Activated CD4-positive, alpha-beta memory T cell treated with anti-CD3 and anti-CD28 coated beads for 36 hours (primary cell): ENCODE measurements at regions not wholly inside any gene's neighbourhood (a gene's known extent, or its start where the extent isn't known, plus 50 kb on each side); places are given as distances from the start of the nearest gene placed in this dataset.

Source experiments
- CTCF ChIA-PET: fragments of 350-600 bp; sonication (Branson Sonifier 250); formaldehyde crosslinking; loops from one replicate; lab custom pipeline; 2021; ENCODE audit warnings: antibody characterized with exemption, inconsistent platforms; lab: Charles Lee
- POLR2A ChIA-PET: fragments of 350-600 bp; sonication (Branson Sonifier 250); formaldehyde crosslinking; loops from one replicate; lab custom pipeline; 2021; ENCODE audit warnings: antibody characterized with exemption; lab: Charles Lee
- DNase-seq: peaks from one replicate; pipeline ENCODE4 v3.0.0-alpha.2; 2020
- H3K27ac Mint-ChIP-seq: one replicate; pipeline ENCODE4 v1.8.0; 2021; ENCODE audit warnings: mixed read lengths
- H3K27me3 Mint-ChIP-seq: one replicate; pipeline ENCODE4 v1.8.0; 2021; ENCODE audit warnings: mixed read lengths
- H3K36me3 Mint-ChIP-seq: one replicate; pipeline ENCODE4 v1.8.0; 2021; ENCODE audit warnings: mixed read lengths
- H3K4me1 Mint-ChIP-seq: one replicate; pipeline ENCODE4 v1.8.0; 2021; ENCODE audit warnings: low read depth, mixed read lengths
- H3K4me3 Mint-ChIP-seq: one replicate; pipeline ENCODE4 v1.8.0; 2021; ENCODE audit warnings: mild to moderate bottlenecking, mixed read lengths
- H3K9me3 Mint-ChIP-seq: one replicate; pipeline ENCODE4 v1.8.0; 2021; ENCODE audit warnings: mixed read lengths
- intact Hi-C: fragments of 100-400 bp; cut with micrococcal nuclease; formaldehyde crosslinking; loops from one replicate; pipeline ENCODE4 v1.15.1; 2023

DNA sequence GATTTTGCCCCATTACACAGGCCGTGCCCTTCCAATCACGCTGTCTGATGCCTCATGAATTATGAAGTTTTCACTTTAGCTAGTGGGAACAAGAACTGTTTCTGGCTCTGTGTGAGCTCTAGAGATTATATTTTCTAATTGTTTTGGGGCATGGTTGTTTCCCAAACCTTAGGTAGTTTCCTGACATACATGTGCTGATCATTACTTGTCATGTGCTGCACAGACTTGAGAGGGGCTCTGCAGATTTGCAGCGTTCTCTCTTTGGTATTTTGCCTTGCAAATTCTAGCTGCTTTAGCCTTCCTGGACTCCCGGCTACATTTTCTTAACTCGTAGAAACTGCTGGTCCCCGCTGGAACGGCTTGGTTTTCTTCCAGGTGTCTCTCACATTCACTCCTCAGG lies 142.1 kb upstream of the IVNS1ABP start:
- Mint-ChIP-seq H3K9me3 (peaks cover 6% of the 10 kb centered on the region), H3K27me3 (no peaks in the 10 kb centered on the region), H3K4me3 (no peak overlapping the region), H3K36me3 (no peaks in the 10 kb centered on the region), H3K4me1 (no peaks in the 10 kb centered on the region), H3K27ac (no peak overlapping the region)
- no peak for DNase-seq
- intact Hi-C loops: no loop called here
- ChIA-PET CTCF (no interaction called here), POLR2A (no interaction called here)

DNA sequence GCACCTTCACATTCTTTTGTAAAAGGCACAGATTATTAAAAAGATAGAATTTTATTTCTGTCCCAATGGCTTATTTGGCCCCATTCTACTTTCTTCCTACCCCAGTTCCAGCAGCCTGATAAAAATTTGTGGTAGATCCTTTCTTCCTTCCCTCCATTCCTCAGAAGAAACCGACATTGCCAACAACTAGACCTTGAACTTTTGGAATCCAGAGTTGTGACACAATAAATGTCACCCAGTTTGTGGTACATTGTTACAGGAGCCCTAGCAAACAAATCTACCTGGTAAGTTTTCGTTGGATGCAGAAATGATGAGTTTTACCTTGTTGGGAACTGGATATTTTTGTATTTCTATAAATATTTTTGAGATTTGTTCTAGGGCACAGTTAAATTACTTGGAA lies 141.6 kb upstream of the IVNS1ABP start:
- no peaks in the 10 kb centered on the region for H3K27me3 Mint-ChIP-seq
- no peaks in the 10 kb centered on the region for H3K4me1 Mint-ChIP-seq

DNA sequence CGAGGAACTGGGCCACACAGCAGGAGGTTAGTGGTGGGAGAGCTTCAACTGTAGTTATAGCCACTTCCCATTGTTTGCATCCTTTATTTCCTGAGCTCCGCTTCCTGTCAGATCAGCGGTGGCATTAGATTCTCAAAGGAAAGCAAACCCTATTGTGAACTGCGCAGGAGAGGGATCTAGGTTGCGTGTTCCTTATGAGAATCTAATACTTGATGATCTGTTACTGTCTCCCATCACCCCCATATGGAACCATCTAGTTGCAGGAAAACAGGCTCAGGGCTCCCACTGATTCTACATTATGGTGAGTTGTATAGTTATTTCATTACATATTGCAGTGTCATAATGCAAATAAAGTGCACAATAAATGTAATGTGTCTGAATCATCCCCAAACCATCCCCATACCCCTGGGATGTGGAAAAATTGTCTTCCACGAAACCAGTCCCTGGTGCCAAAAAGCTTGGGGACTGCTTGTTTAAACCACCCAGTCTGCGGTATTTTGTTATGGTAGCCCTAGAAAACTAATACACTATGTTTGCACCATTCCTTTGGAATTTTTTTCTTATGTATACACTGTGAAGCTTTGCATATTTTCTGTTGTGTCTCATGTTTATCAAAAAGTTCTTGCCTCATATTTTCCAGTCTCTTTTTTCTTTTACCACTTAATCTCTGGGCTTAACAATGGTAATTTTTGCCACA lies 136.6 kb upstream of the IVNS1ABP start:
- Mint-ChIP-seq H3K9me3 (peaks cover 2% of the 10 kb centered on the region), H3K4me1 (no peaks in the 10 kb centered on the region), H3K27me3 (no peaks in the 10 kb centered on the region), H3K4me3 (no peak overlapping the region), H3K27ac (no peak overlapping the region), H3K36me3 (no peaks in the 10 kb centered on the region)
- intact Hi-C loops: no loop called here
- CTCF ChIA-PET: no interaction called here
- no peak for DNase-seq
- POLR2A ChIA-PET: no interaction called here

More for the DNA sequence above, 141.6 kb upstream of the IVNS1ABP start:
- intact Hi-C loops: no loop called here
- CTCF ChIA-PET: no interaction called here
- H3K4me3 Mint-ChIP-seq: no peak overlapping the region
- POLR2A ChIA-PET: no interaction called here
- peaks cover 6% of the 10 kb centered on the region for H3K9me3 Mint-ChIP-seq
- no peak overlapping the region for H3K27ac Mint-ChIP-seq
- DNase-seq: no peak
- H3K36me3 Mint-ChIP-seq: no peaks in the 10 kb centered on the region

DNA sequence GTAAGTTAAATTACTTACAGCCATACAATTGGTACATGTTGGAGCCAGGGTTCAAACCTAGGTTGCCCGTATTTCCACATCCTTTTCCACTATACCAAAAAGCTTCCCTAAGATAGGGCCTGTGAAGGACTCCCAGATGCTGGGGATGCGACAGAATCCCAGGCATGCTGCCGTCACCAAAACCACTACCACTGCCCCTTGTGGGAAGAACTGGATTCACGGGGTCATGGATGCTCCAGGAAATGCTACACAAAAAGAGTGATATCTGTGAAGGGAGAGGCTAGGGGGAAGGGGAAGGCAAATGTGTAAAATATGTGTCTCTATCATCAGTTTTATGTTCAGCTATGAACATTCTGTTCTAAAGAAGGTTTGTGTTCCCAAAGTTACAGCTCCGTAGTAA lies 133.9 kb upstream of the IVNS1ABP start:
- ChIA-PET CTCF (interaction anchor here (1.3 kb wide), 1 partner anchor 144 kb away, joined by 3 read pairs; no protein-coding TSS in a partner anchor), POLR2A (no interaction called here)
- Mint-ChIP-seq H3K27ac (no peak overlapping the region), H3K4me1 (no peaks in the 10 kb centered on the region), H3K36me3 (no peaks in the 10 kb centered on the region), H3K27me3 (no peaks in the 10 kb centered on the region), H3K4me3 (no peak overlapping the region), H3K9me3 (peaks cover 2% of the 10 kb centered on the region)
- no peak for DNase-seq
- intact Hi-C loops: no loop called here

DNA sequence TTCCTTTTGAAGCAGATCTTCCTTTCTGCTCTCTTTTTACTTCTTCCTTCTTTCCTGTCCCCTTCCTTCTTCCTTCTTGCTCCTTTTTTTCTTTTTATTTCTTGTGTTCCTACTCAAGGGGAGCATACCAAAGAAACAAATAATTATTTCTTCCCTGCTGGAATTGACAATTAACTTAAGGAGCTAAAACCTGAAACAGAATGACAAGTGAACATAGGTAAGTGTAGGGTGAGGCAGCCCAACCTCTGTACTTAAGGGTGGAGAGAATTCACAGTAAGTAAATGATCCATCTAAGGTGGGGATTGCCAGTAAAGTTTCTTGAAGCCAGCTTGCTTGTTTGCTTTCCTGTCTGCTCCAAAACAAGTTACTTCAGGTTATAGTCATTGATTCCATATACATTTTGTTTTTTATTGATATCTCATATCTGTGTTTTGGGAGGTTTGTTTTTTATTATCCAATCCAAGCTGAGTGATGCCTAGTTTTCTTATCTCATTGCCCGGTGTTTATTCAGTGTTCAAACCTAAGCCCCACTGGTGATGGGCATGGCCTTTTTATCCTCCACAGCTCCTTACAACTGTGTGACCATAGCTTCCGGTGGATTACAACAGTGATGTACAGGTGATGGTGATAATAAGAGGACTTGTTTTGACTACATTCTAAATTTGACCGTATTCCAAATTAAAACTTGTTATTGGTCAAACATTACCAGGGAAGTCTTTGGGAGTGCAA lies 133.2 kb upstream of the IVNS1ABP start:
- Mint-ChIP-seq H3K27me3 (no peaks in the 10 kb centered on the region), H3K36me3 (no peaks in the 10 kb centered on the region), H3K9me3 (peaks cover 2% of the 10 kb centered on the region), H3K27ac (no peak overlapping the region), H3K4me1 (no peaks in the 10 kb centered on the region), H3K4me3 (no peak overlapping the region)
- ChIA-PET CTCF (interaction anchor here (1.3 kb wide), 1 partner anchor 145 kb away, joined by 3 read pairs; no protein-coding TSS in a partner anchor), POLR2A (interaction anchor here (0.7 kb wide), 1 partner anchor 1295 kb away, joined by 3 read pairs; no protein-coding TSS in a partner anchor)
- intact Hi-C loops: no loop called here
- DNase-seq: no peak

DNA sequence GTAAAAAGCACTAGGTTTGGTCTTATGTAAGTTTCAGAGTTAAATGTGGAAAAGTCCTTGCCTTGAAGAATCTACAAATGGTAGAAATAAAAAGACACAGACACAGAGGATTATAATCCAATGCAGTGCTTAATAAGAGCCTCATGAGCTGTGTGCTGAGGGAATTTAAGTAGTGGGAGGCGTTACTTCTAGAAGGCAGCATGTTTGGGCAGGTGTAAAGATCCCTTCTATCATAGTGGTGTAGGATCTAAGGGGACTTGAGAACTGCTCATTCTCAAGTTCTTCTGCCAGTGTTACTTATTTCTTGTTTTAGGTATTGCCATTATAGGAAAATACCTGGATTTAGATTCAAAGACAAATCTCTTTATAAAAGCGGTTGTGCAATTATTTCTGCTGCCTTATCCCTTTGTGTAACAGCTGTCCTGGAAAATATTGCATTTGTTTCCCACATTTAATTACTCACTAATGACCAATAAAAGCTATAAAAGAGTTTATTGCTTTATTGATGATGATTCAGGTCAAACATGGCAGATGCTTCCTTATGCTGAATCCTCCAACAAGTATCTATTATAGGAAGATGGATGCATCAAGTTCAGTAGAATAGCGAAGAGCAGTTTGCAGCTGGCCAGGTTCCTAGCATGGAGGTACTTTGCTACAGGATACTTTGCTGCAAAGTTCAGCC lies 132.5 kb upstream of the IVNS1ABP start:
- no peaks in the 10 kb centered on the region for H3K36me3 Mint-ChIP-seq
- CTCF ChIA-PET: no interaction called here
- intact Hi-C loops: no loop called here
- no peak overlapping the region for H3K4me3 Mint-ChIP-seq
- no peak for DNase-seq
- POLR2A ChIA-PET: interaction anchor here (0.7 kb wide), 1 partner anchor 1294 kb away, joined by 3 read pairs; no protein-coding TSS in a partner anchor
- peaks cover 2% of the 10 kb centered on the region for H3K9me3 Mint-ChIP-seq
- no peaks in the 10 kb centered on the region for H3K27me3 Mint-ChIP-seq
- H3K4me1 Mint-ChIP-seq: no peaks in the 10 kb centered on the region
- no peak overlapping the region for H3K27ac Mint-ChIP-seq

DNA sequence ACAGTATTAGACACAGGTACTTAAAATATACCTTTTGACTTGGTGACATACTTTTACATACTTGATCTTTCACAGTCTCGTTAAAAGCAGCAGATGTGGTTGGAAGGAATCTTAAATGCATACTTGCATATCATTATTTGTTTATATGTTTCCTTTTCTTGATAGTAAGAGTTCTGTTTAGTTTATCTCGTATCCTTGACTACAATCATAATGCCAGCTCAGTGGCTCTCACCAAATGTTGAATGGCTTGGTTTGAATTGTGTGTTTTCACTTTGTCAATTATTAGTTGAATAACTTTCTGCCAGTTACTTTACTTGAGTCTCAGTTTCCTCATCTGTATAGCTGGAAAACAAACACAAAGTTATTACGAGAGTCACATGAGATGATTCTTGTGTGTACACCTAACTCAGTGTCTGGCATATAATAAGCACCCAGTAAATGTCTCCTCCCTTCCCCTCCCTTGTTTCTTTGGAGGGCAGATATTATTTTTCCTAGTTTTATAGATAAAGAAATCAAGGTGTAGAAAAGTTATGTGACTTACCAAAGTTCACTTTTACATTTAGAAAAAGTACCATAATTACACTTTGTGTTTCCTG lies 131.6 kb upstream of the IVNS1ABP start:
- Mint-ChIP-seq H3K27me3 (no peaks in the 10 kb centered on the region), H3K9me3 (peaks cover 2% of the 10 kb centered on the region), H3K27ac (no peak overlapping the region), H3K4me3 (no peak overlapping the region), H3K4me1 (no peaks in the 10 kb centered on the region), H3K36me3 (no peaks in the 10 kb centered on the region)
- POLR2A ChIA-PET: no interaction called here
- CTCF ChIA-PET: no interaction called here
- DNase-seq: no peak
- intact Hi-C loops: no loop called here

DNA sequence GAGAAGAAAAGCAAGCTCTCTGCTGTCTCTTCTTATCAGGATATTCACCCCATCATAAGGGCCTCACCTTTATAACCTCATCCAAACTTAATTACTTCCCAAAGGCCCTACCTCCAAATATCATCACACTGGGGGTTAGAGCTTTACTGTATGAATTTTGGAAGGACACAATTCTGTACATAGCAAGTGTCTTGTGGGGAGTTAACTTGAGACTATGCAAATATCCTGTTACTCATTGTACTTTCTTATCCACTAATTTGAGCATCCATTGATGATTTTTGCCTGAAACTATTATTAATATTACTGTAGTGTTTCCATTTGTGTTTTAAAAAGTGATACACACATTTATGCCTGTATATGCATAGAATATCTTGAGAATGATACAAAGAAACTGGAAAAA lies 129.1 kb upstream of the IVNS1ABP start:
- no peaks in the 10 kb centered on the region for H3K27me3 Mint-ChIP-seq
- H3K4me1 Mint-ChIP-seq: peaks cover 4% of the 10 kb centered on the region
- ChIA-PET POLR2A (no interaction called here), CTCF (interaction anchor here (0.8 kb wide), 1 partner anchor 224 kb away, joined by 3 read pairs; no protein-coding TSS in a partner anchor)
- DNase-seq: no peak
- H3K9me3 Mint-ChIP-seq: peaks cover 2% of the 10 kb centered on the region
- H3K27ac Mint-ChIP-seq: no peak overlapping the region
- intact Hi-C loops: no loop called here
- no peak overlapping the region for H3K4me3 Mint-ChIP-seq
- no peaks in the 10 kb centered on the region for H3K36me3 Mint-ChIP-seq

DNA sequence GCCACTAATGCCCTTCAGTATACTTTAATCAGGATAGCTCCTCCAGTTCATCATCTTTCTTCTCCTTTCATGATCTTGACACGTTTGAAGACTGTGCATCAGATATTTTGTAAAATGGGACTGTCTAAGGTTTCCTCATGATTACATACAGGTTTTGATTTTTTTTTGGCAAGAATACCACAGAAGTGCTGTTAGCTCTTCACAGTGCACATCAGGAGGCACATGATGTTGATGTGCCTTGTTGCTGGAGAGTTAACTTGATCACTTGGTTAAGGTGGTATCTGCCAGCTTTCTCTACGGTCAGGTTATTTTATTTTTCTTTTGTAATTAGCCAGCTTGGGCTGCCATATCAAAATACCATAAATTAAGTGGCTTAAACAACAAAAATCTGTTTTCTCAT lies 128.6 kb upstream of the IVNS1ABP start:
- POLR2A ChIA-PET: no interaction called here
- Mint-ChIP-seq H3K4me3 (no peak overlapping the region), H3K4me1 (peaks cover 8% of the 10 kb centered on the region), H3K9me3 (peaks cover 2% of the 10 kb centered on the region), H3K27me3 (no peaks in the 10 kb centered on the region), H3K27ac (no peak overlapping the region), H3K36me3 (no peaks in the 10 kb centered on the region)
- DNase-seq: no peak
- intact Hi-C loops: no loop called here
- CTCF ChIA-PET: no interaction called here

DNA sequence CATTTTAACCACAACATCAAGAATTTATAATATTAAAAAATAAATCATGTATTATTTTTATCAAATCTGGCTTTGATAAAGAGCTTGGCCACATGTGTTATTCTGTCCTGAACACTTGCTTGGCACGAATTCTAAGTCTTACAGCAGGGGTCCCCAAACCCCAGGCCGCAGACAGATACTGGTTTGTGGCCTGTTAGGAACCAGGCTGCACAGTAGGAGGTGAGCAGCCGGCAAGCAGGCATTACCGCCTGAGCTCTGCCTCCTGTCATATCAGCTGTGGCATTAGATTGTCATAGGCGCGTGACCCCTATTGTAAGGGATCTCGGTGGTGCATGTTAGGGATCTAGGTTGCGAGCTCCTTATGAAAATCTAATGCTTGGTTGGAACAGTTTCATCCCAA lies 127.6 kb upstream of the IVNS1ABP start:
- no peaks in the 10 kb centered on the region for H3K36me3 Mint-ChIP-seq
- ChIA-PET CTCF (interaction anchor here (0.7 kb wide), 1 partner anchor 152 kb away, joined by 3 read pairs; no protein-coding TSS in a partner anchor), POLR2A (no interaction called here)
- H3K4me3 Mint-ChIP-seq: no peak overlapping the region
- peaks cover 8% of the 10 kb centered on the region for H3K4me1 Mint-ChIP-seq
- no peak overlapping the region for H3K27ac Mint-ChIP-seq
- no peaks in the 10 kb centered on the region for H3K27me3 Mint-ChIP-seq
- H3K9me3 Mint-ChIP-seq: peaks cover 2% of the 10 kb centered on the region
- intact Hi-C loops: no loop called here
- DNase-seq: no peak

DNA sequence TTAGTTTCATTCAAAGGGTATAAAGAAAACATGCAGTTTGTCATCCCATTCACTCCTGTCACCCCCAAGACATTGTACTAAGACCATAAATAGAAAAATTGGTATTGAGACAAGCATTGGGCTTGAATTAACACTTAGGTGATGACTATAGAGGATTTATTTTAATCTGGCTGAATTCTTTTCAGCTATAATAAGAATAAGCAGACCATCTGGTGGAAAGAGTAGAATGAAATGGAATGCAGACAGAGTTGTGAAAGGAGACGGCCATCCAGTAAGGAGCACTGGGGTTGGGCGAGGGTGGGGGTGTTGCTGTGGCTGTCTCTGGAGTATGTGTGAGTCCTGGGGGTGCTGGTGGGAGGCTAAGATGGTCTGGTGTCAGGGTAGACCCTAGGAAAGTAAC lies 125.0 kb upstream of the IVNS1ABP start:
- POLR2A ChIA-PET: no interaction called here
- CTCF ChIA-PET: no interaction called here
- H3K36me3 Mint-ChIP-seq: no peaks in the 10 kb centered on the region
- intact Hi-C loops: no loop called here
- no peaks in the 10 kb centered on the region for H3K27me3 Mint-ChIP-seq
- H3K4me3 Mint-ChIP-seq: no peak overlapping the region
- H3K4me1 Mint-ChIP-seq: peaks cover 8% of the 10 kb centered on the region
- H3K27ac Mint-ChIP-seq: no peak overlapping the region
- H3K9me3 Mint-ChIP-seq: no peaks in the 10 kb centered on the region
- no peak for DNase-seq

DNA sequence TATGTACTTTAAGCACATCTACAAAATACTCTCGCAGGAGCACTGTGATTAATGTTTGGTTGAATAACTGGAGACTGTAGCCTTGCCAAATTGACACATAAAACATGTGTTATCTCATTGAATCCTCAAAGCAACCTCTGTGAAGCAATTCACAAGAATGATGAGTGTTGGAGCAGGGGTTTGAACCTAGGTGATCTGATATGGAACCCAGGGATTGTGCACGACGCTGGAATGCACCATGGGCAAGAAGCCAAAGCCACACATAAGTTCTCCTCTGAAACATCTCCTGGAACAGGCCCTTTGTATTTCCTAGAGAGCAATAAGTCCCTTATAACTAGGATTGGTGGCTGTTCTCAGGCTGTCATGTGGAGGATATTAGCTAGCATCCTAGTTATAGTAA lies 124.6 kb upstream of the IVNS1ABP start:
- Mint-ChIP-seq H3K27ac (no peak overlapping the region), H3K4me3 (no peak overlapping the region), H3K27me3 (no peaks in the 10 kb centered on the region), H3K9me3 (no peaks in the 10 kb centered on the region), H3K4me1 (peaks cover 8% of the 10 kb centered on the region), H3K36me3 (no peaks in the 10 kb centered on the region)
- no peak for DNase-seq
- CTCF ChIA-PET: no interaction called here
- POLR2A ChIA-PET: no interaction called here
- intact Hi-C loops: loop anchor here (2.0 kb wide), 1 partner anchor 119 kb away; no protein-coding TSS in a partner anchor
